ENCODE measurements at regions not wholly inside any gene's neighbourhood (a gene's known extent, or its start where the extent isn't known, plus 50 kb on each side); places are given as distances from the start of the nearest gene placed in this dataset.

GRCh38 chr6:153816366-153816765, 222.7 kb upstream of the OPRM1 start (continued):
- TF ChIP-seq, protein P1, sequence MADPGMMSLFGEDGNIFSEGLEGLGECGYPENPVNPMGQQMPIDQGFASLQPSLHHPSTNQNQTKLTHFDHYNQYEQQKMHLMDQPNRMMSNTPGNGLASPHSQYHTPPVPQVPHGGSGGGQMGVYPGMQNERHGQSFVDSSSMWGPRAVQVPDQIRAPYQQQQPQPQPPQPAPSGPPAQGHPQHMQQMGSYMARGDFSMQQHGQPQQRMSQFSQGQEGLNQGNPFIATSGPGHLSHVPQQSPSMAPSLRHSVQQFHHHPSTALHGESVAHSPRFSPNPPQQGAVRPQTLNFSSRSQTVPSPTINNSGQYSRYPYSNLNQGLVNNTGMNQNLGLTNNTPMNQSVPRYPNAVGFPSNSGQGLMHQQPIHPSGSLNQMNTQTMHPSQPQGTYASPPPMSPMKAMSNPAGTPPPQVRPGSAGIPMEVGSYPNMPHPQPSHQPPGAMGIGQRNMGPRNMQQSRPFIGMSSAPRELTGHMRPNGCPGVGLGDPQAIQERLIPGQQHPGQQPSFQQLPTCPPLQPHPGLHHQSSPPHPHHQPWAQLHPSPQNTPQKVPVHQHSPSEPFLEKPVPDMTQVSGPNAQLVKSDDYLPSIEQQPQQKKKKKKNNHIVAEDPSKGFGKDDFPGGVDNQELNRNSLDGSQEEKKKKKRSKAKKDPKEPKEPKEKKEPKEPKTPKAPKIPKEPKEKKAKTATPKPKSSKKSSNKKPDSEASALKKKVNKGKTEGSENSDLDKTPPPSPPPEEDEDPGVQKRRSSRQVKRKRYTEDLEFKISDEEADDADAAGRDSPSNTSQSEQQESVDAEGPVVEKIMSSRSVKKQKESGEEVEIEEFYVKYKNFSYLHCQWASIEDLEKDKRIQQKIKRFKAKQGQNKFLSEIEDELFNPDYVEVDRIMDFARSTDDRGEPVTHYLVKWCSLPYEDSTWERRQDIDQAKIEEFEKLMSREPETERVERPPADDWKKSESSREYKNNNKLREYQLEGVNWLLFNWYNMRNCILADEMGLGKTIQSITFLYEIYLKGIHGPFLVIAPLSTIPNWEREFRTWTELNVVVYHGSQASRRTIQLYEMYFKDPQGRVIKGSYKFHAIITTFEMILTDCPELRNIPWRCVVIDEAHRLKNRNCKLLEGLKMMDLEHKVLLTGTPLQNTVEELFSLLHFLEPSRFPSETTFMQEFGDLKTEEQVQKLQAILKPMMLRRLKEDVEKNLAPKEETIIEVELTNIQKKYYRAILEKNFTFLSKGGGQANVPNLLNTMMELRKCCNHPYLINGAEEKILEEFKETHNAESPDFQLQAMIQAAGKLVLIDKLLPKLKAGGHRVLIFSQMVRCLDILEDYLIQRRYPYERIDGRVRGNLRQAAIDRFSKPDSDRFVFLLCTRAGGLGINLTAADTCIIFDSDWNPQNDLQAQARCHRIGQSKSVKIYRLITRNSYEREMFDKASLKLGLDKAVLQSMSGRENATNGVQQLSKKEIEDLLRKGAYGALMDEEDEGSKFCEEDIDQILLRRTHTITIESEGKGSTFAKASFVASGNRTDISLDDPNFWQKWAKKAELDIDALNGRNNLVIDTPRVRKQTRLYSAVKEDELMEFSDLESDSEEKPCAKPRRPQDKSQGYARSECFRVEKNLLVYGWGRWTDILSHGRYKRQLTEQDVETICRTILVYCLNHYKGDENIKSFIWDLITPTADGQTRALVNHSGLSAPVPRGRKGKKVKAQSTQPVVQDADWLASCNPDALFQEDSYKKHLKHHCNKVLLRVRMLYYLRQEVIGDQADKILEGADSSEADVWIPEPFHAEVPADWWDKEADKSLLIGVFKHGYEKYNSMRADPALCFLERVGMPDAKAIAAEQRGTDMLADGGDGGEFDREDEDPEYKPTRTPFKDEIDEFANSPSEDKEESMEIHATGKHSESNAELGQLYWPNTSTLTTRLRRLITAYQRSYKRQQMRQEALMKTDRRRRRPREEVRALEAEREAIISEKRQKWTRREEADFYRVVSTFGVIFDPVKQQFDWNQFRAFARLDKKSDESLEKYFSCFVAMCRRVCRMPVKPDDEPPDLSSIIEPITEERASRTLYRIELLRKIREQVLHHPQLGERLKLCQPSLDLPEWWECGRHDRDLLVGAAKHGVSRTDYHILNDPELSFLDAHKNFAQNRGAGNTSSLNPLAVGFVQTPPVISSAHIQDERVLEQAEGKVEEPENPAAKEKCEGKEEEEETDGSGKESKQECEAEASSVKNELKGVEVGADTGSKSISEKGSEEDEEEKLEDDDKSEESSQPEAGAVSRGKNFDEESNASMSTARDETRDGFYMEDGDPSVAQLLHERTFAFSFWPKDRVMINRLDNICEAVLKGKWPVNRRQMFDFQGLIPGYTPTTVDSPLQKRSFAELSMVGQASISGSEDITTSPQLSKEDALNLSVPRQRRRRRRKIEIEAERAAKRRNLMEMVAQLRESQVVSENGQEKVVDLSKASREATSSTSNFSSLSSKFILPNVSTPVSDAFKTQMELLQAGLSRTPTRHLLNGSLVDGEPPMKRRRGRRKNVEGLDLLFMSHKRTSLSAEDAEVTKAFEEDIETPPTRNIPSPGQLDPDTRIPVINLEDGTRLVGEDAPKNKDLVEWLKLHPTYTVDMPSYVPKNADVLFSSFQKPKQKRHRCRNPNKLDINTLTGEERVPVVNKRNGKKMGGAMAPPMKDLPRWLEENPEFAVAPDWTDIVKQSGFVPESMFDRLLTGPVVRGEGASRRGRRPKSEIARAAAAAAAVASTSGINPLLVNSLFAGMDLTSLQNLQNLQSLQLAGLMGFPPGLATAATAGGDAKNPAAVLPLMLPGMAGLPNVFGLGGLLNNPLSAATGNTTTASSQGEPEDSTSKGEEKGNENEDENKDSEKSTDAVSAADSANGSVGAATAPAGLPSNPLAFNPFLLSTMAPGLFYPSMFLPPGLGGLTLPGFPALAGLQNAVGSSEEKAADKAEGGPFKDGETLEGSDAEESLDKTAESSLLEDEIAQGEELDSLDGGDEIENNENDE (IDR thresholded peaks at IDR 0.05; ENCODE audit: insufficient replicate concordance, low read length) = no peak
- no peak for TF ChIP-seq TCF12 (IDR thresholded peaks at IDR 0.05; ENCODE audit: low read depth, low read length)
- no peak for TF ChIP-seq BACH1 (IDR thresholded peaks at IDR 0.05; ENCODE audit: low read length)
- no peak for TF ChIP-seq CHD1 (IDR thresholded peaks at IDR 0.05; ENCODE audit: low read depth, low read length)
- TF ChIP-seq, protein P2, sequence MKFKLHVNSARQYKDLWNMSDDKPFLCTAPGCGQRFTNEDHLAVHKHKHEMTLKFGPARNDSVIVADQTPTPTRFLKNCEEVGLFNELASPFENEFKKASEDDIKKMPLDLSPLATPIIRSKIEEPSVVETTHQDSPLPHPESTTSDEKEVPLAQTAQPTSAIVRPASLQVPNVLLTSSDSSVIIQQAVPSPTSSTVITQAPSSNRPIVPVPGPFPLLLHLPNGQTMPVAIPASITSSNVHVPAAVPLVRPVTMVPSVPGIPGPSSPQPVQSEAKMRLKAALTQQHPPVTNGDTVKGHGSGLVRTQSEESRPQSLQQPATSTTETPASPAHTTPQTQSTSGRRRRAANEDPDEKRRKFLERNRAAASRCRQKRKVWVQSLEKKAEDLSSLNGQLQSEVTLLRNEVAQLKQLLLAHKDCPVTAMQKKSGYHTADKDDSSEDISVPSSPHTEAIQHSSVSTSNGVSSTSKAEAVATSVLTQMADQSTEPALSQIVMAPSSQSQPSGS (IDR thresholded peaks at IDR 0.05; ENCODE audit: low read length) = no peak
- TF ChIP-seq KDM1A (IDR thresholded peaks at IDR 0.05; ENCODE audit: borderline replicate concordance, low read length) = no peak
- TF ChIP-seq BCL11A (IDR thresholded peaks at IDR 0.05; ENCODE audit: low read depth in 2 of 2, low read length in 2 of 2) = no peak
